GM23338 (cell line): ENCODE measurements at regions not wholly inside any gene's neighbourhood (a gene's known extent, or its start where the extent isn't known, plus 50 kb on each side); places are given as distances from the start of the nearest gene placed in this dataset.

Experiments used
- ATAC-seq: fragments of 200-7000 bp; cut with Tn5 transposase; 3 replicates; pipeline ENCODE4 v1.9.1; 2020
- DNase-seq: peaks from one replicate; pipeline ENCODE4 v3.0.0-alpha.2; 2015; ENCODE audit warnings: low spot score
- H2AFZ ChIP-seq: fragments of 200-600 bp; sonication (generic); 2 replicates; pipeline ENCODE4 v1.8.0; 2016; ENCODE audit warnings: antibody characterized with exemption, mild to moderate bottlenecking, moderate library complexity
- H3F3A ChIP-seq: fragments of 200-600 bp; sonication (generic); replicated peaks from 2 replicates; pipeline ENCODE4 v1.8.0; 2017; ENCODE audit warnings: antibody characterized with exemption, mixed run types, low read depth
- H3K27ac ChIP-seq: fragments of 200-600 bp; sonication (generic); 2 replicates; pipeline ENCODE4 v1.6.1; 2016; ENCODE audit warnings: low read depth
- H3K27me3 ChIP-seq: fragments of 200-600 bp; sonication (generic); 2 replicates; pipeline ENCODE4 v1.8.0; 2016; ENCODE audit warnings: mild to moderate bottlenecking, mixed run types, moderate library complexity; ENCODE audit not compliant: insufficient read depth
- H3K36me3 ChIP-seq: fragments of 200-600 bp; sonication (generic); 2 replicates; pipeline ENCODE4 v1.8.0; 2016; ENCODE audit warnings: mild to moderate bottlenecking; ENCODE audit not compliant: insufficient read depth
- H3K4me1 ChIP-seq: fragments of 200-600 bp; sonication (generic); 2 replicates; pipeline ENCODE4 v1.8.0; 2016; ENCODE audit warnings: mild to moderate bottlenecking, moderate library complexity; ENCODE audit not compliant: insufficient read depth
- H3K4me2 ChIP-seq: fragments of 200-600 bp; sonication (generic); 2 replicates; pipeline ENCODE4 v1.7.1; 2017; ENCODE audit warnings: mixed run types
- H3K4me3 ChIP-seq: fragments of 200-600 bp; sonication (generic); 2 replicates; pipeline ENCODE4 v1.6.1; 2016; ENCODE audit warnings: mixed run types
- H3K79me2 ChIP-seq: fragments of 200-600 bp; sonication (generic); replicated peaks from 2 replicates; pipeline ENCODE4 v1.8.0; 2017; ENCODE audit warnings: mild to moderate bottlenecking; ENCODE audit not compliant: insufficient read depth
- H3K9me2 ChIP-seq: fragments of 200-600 bp; sonication (generic); 2 replicates; pipeline ENCODE4 v1.8.0; 2017; ENCODE audit not compliant: insufficient read depth
- H4K20me1 ChIP-seq: fragments of 200-600 bp; sonication (generic); replicated peaks from 2 replicates; pipeline ENCODE4 v1.8.0; 2017; ENCODE audit warnings: mild to moderate bottlenecking; ENCODE audit not compliant: insufficient read depth
- H3K27ac Mint-ChIP-seq: 2 replicates; pipeline ENCODE4 v1.8.0; 2020; ENCODE audit warnings: inconsistent platforms, mild to moderate bottlenecking, moderate library complexity, mixed read lengths
- H3K27me3 Mint-ChIP-seq: 3 replicates; pipeline ENCODE4 v1.8.0; 2022; ENCODE audit warnings: low read depth, mild to moderate bottlenecking, moderate library complexity, mixed read lengths, inconsistent platforms; ENCODE audit not compliant: insufficient read depth, poor library complexity
- H3K36me3 Mint-ChIP-seq: 3 replicates; pipeline ENCODE4 v1.8.0; 2021; ENCODE audit warnings: low read depth, mild to moderate bottlenecking, inconsistent platforms, moderate library complexity, mixed read lengths
- H3K4me1 Mint-ChIP-seq: 3 replicates; pipeline ENCODE4 v1.8.0; 2020; ENCODE audit warnings: mild to moderate bottlenecking, inconsistent platforms, mixed read lengths
- H3K4me3 Mint-ChIP-seq: 3 replicates; pipeline ENCODE4 v1.8.0; 2021; ENCODE audit warnings: moderate library complexity, mild to moderate bottlenecking, inconsistent platforms, mixed read lengths
- H3K9me3 Mint-ChIP-seq: 3 replicates; pipeline ENCODE4 v1.8.0; 2020; ENCODE audit warnings: moderate library complexity, mild to moderate bottlenecking, inconsistent platforms, mixed read lengths
- CREB1 ChIP-seq: fragments of 250-450 bp; sonication (Bioruptor Pico); IDR thresholded peaks from 2 replicates; pipeline ENCODE4 v1.5.0; 2020; ENCODE audit warnings: low read depth, mild to moderate bottlenecking, moderate library complexity
- CTCF ChIP-seq, 2 experiments: fragments of 200-600 bp in 1 of 2; sonication (generic) in 1 of 2; conservative IDR thresholded peaks; 2 replicates each; pipeline versions ENCODE4 v1.5.1 to v1.6.1; 2016 to 2017; ENCODE audit warnings: antibody characterized with exemption in 2 of 2, low read depth in 2 of 2, mild to moderate bottlenecking in 2 of 2, moderate library complexity in 1 of 2
- ETS1 ChIP-seq: IDR thresholded peaks from 2 replicates; pipeline ENCODE4 v1.6.1; 2016; ENCODE audit warnings: antibody characterized with exemption
- EZH2 ChIP-seq: fragments of 200-600 bp; sonication (generic); IDR thresholded peaks from one replicate; pipeline ENCODE4 v1.8.0; 2017; ENCODE audit warnings: antibody characterized with exemption, mild to moderate bottlenecking, low read depth; ENCODE audit not compliant: unreplicated experiment
- EZH2phosphoT487 ChIP-seq: fragments of 200-600 bp; sonication (generic); IDR thresholded peaks from one replicate; pipeline ENCODE4 v1.8.1; 2018; ENCODE audit warnings: antibody characterized with exemption; ENCODE audit not compliant: unreplicated experiment
- JUNB ChIP-seq: IDR thresholded peaks from one replicate; pipeline ENCODE4 v1.6.1; 2016; ENCODE audit warnings: antibody characterized with exemption; ENCODE audit not compliant: unreplicated experiment
- NANOG ChIP-seq: IDR thresholded peaks from 2 replicates; pipeline ENCODE4 v1.6.1; 2016; ENCODE audit warnings: antibody characterized with exemption, borderline replicate concordance
- POLR2AphosphoS5 ChIP-seq: IDR thresholded peaks from 2 replicates; pipeline ENCODE4 v1.6.1; 2016; ENCODE audit warnings: antibody characterized with exemption, low read depth
- REST ChIP-seq: IDR thresholded peaks from one replicate; pipeline ENCODE4 v1.6.1; 2018; ENCODE audit warnings: antibody characterized with exemption; ENCODE audit not compliant: unreplicated experiment
- STAT1 ChIP-seq: IDR thresholded peaks from one replicate; pipeline ENCODE4 v1.6.1; 2016; ENCODE audit warnings: antibody characterized with exemption; ENCODE audit not compliant: unreplicated experiment
- ZNF114 ChIP-seq: fragments of 250-450 bp; sonication (Bioruptor Pico); IDR thresholded peaks from 2 replicates; pipeline ENCODE4 v1.5.0; 2020; ENCODE audit warnings: mild to moderate bottlenecking, moderate library complexity
- ZNF331 ChIP-seq: fragments of 250-450 bp; sonication (Bioruptor Pico); IDR thresholded peaks from 2 replicates; pipeline ENCODE4 v1.5.0; 2020; ENCODE audit warnings: low read depth, mild to moderate bottlenecking, moderate library complexity
- ZNF462 ChIP-seq: fragments of 250-450 bp; sonication (Bioruptor Pico); IDR thresholded peaks from 2 replicates; pipeline ENCODE4 v1.5.0; 2020; ENCODE audit warnings: mild to moderate bottlenecking, moderate library complexity

- Mint-ChIP-seq H3K36me3 (no peaks in the 10 kb centered on the region), H3K9me3 (no peaks in the 10 kb centered on the region), H3K4me1 (peaks cover 12% of the 10 kb centered on the region), H3K27ac (peak overlapping the region; percentile 49; the same call in 1 of the 2 replicates), H3K27me3 (no peaks in the 10 kb centered on the region), H3K4me3 (no peak overlapping the region)
- ATAC-seq = no peak
- H3K4me1 ChIP-seq = peaks cover 25% of the 10 kb centered on the region
- H3K27me3 ChIP-seq = no peaks in the 10 kb centered on the region
- H3K4me3 ChIP-seq = no peak overlapping the region
- no peaks in the 10 kb centered on the region for H3K36me3 ChIP-seq
- H3K4me2 ChIP-seq = no peak overlapping the region
- no peaks in the 10 kb centered on the region for H4K20me1 ChIP-seq
- H3F3A ChIP-seq = no peaks in the 10 kb centered on the region
- no peak for TF ChIP-seq ZNF114 (CRISPR knock-in tag)
- TF ChIP-seq EZH2phosphoT487 = no peak
- no peak for TF ChIP-seq REST
- no peak for TF ChIP-seq JUNB
- no peak for TF ChIP-seq ZNF462 (CRISPR knock-in tag)
- TF ChIP-seq POLR2AphosphoS5 = no peak
- TF ChIP-seq ETS1 = no peak
- no peak for TF ChIP-seq NANOG
- TF ChIP-seq EZH2 = no peak
- no peak for TF ChIP-seq CREB1 (CRISPR knock-in tag)
- no peak for TF ChIP-seq CTCF (conservative IDR thresholded peaks at IDR 0.05; ENCODE audit: low read depth in 2 of 2)
- no peak for TF ChIP-seq ZNF331
- no peak for TF ChIP-seq STAT1
- H3K79me2 ChIP-seq = no peaks in the 10 kb centered on the region
- no peak overlapping the region for H3K27ac ChIP-seq
- no peaks in the 10 kb centered on the region for H3K9me2 ChIP-seq
- H2AFZ ChIP-seq = no peak overlapping the region
- no peak for DNase-seq
Observed at GRCh38 chr18:1050012-1050657, 145.5 kb downstream of the ADCYAP1 start.
